MM.1S (cell line): ENCODE measurements at regions not wholly inside any gene's neighbourhood (a gene's known extent, or its start where the extent isn't known, plus 50 kb on each side); places are given as distances from the start of the nearest gene placed in this dataset.

Source experiments
- EZH2 ChIP-seq: fragments of 300-600 bp; sonication (generic); optimal IDR thresholded peaks from 2 replicates; pipeline ENCODE3; 2017; ENCODE audit warnings: low read depth, mild to moderate bottlenecking, antibody characterized with exemption, low read length, mixed read lengths
- EZH2phosphoT487 ChIP-seq: fragments of 300-600 bp; sonication (generic); IDR thresholded peaks from 2 replicates; pipeline ENCODE4 v1.6.1; 2018; ENCODE audit warnings: antibody characterized with exemption, low read length
- TF ChIP-seq, protein P1 (sequence below): fragments of 300-600 bp; sonication (generic); IDR thresholded peaks from 2 replicates; pipeline ENCODE4 v1.5.1; 2016; ENCODE audit warnings: antibody characterized with exemption, low read length, mixed read lengths

DNA sequence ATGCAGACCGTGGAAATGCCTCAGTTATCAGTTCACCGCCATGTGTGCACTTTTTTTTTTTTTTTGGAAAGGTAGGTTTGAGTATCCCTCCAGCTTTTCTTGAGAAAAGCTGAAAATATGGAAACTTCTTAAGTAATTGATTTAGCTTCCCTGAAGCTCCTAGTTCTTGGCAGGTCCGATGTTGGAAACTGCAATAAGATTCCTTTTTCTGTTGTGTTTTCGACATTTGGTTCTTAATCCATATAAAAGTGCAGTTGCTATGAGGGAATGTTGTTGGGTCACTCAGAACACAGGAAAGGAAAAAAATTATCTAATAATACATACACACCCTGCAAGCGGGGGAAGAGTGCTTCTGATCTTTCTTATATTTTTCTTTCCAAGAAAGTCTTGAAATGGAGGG lies 665.2 kb downstream of the INHBA start:
- TF ChIP-seq, protein P1, sequence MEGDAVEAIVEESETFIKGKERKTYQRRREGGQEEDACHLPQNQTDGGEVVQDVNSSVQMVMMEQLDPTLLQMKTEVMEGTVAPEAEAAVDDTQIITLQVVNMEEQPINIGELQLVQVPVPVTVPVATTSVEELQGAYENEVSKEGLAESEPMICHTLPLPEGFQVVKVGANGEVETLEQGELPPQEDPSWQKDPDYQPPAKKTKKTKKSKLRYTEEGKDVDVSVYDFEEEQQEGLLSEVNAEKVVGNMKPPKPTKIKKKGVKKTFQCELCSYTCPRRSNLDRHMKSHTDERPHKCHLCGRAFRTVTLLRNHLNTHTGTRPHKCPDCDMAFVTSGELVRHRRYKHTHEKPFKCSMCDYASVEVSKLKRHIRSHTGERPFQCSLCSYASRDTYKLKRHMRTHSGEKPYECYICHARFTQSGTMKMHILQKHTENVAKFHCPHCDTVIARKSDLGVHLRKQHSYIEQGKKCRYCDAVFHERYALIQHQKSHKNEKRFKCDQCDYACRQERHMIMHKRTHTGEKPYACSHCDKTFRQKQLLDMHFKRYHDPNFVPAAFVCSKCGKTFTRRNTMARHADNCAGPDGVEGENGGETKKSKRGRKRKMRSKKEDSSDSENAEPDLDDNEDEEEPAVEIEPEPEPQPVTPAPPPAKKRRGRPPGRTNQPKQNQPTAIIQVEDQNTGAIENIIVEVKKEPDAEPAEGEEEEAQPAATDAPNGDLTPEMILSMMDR, result no peak
- TF ChIP-seq EZH2phosphoT487, result no peak
- no peak for TF ChIP-seq EZH2
